COLO829 (cell line): ENCODE measurements at regions not wholly inside any gene's neighbourhood (a gene's known extent, or its start where the extent isn't known, plus 50 kb on each side); places are given as distances from the start of the nearest gene placed in this dataset.

Source experiments
- DNase-seq: peaks from one replicate; pipeline ENCODE4 v3.0.0; 2012; ENCODE audit warnings: low spot score

DNA sequence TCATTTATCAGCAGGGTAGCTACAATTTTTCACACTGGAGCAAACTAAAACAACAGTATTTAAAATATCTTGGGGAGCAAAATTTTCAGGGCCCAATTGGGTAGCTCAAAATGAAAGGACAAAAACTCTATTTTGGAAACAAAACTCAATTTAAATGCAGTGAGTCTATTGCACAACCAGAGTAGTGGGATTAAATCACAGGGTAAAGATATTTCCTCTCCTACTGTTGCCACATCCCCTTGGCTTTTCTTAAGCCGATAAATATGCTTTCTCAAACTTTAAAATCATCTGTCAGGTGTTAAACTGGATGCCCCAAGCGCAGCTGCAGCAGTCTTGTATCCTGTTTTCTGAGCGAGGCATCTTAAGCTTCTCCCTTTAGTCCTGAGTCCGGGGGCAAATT lies 1474.3 kb upstream of the CDH9 start:
- no peak for DNase-seq

DNA sequence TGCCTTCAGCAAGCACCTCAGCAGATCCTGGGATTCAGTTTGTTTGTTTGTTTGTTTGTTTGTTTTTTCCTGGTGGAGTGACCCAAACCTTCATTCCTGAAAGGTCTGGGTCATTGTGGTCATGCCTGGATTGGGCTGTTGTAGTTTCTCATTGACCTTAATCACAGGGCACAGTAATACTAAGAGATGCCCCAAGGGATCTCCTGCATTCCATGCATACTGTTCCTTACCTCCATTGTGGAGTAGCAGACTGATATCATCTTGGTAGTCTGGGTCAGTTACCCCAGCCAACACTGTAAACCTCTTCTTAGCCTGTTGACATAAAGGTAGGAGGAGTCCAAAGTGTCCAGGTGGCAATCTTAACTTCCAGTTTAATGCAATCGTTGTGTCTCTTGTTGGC lies 1466.7 kb upstream of the CDH9 start:
- DNase-seq: no peak

DNA sequence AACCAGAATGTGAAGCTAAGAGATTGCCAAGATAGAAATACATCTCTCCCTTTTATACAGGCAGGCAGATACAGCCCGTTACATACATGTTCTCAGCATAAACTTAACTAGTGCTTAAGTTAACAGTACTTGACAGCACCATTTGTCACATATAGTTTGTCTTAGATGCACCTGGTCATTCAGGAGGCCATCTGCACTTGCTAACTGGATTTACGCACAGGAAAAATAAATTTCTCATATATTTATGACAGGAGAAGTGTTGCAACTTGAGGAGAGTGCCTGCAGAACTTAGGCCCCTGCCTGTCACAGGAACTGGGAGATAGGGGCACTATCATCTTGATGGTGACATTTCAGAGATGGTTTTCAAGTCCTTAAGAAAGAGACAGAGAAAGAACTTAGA lies 1462.1 kb upstream of the CDH9 start:
- DNase-seq: no peak

DNA sequence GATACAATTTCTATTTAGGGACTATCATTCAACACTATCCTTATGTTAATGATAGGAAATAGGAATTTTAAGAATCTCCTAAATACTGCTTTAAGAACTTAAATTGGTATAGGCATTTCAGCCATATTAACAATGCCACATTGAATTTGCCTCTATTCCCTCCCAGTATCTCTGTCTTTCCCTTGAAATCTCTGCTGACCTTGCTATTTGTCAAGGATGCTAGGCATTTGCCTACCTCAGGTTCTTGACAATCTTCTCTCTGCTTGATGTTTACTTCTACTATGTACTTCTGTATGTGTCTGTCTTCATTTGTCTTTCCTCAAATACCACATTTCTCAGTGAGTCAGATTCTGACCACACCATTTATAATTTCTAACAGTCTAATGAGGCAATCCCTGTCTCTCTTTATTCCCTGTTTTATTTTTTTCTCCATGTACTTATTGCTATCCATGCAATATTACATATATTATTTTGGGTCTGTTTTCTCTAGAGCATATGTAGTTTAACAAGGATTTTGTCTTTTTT lies 1461.4 kb upstream of the CDH9 start:
- no peak for DNase-seq

DNA sequence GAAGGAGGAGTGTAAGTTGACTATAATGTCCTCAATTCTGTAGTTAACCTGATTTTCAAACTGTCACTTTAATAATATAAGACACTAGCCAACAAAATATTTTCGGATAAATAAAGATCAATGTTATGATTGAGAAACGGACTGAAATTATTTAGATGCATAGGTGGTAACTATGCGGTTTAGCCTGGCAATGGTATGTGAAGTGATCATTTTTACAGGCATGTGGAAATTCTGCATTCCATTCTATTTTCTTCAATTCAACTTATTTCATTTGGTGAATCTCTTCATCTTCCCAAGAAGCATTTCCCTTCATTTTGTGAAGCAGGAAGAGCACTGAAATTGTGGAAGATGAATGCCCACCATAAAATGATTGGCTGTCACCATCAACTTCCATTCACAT lies 1457.5 kb upstream of the CDH9 start:
- no peak for DNase-seq

DNA sequence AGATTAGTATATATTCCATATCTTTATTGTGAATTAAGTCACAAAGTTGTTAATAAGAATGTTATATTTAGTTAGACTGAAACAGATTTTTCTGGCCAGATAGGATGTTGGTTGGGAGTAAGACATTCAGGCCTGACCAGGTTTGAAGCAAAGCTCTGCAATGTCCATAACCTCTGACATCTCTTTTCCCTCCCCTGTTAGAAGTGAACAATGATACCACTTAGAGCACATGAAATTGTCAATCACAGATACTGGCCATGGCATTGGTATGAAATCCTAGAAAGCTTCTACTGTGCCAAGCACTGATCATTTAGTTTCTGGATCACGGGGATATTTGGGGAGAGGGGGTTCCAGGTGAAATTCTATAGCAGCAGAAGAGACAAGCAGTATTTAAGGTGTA lies 1455.1 kb upstream of the CDH9 start:
- no peak for DNase-seq

DNA sequence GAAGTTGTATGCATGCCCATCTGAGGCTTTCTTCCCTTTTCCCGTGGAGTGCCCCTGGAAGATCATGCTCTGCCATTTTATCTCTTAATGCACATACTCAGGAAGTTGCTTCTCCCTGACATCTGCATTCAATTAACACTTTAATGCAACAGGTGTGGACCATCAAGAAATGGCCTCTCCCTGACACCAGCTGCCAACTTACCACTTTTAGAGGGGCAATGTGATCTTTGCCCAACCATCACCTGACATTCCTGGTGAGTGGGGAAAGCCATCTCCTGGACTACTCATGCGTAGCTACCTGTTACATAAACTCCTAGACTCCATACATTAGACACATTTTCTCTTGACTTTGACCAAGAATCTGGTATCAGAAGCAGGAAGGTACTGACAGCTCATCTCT lies 1450.4 kb upstream of the CDH9 start:
- no peak for DNase-seq

DNA sequence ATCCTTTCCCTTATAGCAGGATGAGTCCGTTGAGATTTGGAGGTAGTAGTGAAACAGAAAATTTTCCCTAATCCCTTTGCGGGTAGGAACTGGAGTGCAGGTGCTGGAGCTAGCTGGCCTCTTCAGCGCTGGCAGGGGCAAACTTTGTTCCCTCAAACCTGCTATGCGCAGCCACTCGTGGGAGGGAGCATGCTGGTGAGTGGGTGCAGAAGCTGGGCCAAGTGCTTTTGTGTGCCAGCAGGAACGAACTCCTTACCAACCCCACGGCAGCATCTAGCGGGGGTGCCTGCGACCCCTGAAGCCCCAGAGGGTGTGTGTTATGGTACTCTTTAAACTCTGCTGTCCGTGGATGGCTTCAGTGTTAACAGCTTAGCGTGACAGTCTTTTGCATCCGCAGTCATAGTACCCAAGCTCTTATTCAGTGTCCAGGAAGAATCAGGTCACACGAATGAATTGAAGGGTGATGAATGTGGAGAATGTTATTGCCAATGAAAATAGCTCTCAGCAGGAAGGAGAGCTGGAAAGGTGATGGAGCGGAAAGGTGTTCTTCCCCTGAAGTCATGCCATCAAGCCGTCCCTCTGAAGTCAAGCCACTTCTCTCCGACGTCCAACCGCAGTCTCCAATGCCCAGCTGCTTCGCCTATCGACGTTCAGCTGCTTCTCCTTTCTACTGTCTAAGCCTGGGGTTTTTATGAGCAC lies 1445.1 kb upstream of the CDH9 start:
- DNase-seq: no peak

DNA sequence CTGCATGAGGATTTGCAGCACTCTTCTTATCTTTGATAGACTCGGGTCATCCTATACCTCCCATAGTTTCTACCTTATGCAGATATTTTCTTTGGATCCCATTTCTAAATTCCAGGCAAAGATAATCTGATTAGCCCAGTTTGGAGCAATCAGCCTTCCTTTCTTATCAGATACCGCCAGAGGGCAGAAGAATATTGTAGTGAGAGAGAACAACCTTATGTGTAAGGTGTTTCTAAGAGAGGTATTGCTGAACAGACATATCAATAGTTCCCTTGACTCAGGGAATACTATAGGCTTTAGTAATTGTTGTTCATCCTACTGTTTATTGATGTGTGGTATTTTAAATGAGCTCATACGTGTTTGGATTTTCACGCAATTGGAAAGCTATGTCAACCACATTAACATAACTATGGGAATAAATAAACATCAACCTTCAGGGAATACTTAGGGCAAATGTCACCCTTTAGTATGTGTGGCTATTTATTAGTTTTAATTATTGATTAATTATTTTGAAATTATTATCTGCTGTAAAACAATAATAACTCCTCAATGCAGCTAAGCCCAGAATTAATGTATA lies 1435.2 kb upstream of the CDH9 start:
- DNase-seq: no peak

DNA sequence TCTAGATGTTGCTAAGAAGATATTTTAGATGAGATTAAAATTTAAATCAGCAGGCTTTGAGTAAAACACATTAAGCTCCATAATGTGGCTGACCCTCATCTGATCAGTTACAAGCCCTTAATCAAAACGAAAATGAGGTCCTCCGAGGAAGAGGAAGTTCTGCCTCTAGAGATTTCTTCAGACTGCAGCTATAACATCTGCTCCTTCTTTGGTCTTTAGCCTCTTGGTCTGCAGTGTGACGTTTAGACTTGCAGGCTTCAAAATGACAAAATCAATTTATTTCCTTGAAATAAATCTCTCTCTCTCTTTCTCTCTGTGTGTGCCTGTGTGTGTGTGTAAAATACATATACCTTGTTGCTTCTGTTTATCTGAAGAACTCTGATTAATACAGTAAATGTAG lies 1429.8 kb upstream of the CDH9 start:
- DNase-seq: no peak

DNA sequence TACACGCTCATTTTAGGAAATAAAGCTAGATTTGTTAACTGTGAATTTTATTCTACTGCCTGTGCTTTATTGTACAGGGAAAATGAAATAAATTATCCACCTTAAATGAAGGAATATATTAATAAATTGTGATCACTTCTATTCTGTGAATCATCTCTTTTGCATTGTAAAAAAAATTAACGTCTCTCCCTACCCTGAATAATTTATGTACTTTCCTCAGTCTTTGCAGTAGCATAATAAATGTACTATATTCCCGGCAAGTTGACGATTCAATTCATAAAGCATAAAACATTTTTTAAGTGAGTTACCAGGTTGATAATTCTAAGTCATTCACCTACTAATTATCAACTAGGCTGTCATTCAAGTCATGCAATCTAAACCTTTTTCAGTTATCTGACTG lies 1425.3 kb upstream of the CDH9 start:
- no peak for DNase-seq

DNA sequence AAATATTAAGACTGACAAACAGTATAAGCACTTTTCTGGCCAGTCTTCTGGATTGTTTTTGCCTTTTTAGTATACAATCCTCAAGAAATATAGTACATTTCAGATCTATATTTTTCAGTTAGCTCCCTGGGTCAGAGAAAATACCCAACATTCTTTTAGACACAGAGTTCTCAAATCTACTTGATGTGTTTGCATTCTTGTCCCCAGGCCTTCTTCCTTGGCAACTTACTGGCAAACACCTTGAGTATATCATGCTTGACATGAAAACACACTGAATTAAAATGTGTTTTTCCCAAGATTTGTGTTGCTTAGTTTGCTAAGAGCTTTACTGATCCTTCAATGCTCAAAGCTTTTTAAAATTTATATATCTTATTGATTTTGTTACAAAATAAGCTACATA lies 1413.1 kb upstream of the CDH9 start:
- DNase-seq: no peak

DNA sequence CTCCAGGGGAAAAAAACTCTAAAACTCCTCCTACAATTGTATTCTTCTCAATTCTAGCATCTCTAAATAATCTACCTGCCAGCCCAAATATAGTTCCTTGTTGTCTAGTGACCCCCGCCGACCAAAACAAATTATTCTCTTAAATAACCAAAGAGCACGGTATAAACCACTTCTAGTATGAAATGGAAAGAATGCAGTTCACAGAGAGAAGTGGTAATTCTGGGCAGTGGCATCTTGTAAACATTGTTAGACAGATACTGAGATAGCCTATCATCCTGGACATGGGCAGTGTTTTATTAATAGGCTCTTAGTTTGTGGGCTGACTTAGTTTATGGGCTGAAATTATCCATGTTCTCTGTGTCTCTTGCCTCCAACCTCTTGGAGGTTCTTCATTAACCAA lies 1412.6 kb upstream of the CDH9 start:
- no peak for DNase-seq

DNA sequence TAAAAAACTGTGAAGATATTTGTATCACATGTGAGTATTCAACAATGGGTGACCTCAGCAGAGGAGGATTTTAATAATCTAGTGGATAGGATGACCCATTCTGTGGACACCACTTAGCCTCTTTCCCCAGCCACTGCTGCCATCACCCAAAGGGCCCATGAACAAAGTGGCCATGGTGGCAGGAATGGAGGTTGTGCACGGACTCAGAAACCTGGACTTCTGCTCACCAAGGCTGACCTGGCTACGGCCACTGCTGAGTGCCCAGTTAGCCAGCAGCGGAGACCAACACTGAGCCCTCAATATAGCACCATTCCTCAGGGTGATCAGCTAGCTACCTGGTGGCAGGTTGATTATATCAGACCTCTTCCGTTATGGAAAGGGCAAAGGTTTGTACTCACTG lies 1410.4 kb upstream of the CDH9 start:
- DNase-seq: no peak

DNA sequence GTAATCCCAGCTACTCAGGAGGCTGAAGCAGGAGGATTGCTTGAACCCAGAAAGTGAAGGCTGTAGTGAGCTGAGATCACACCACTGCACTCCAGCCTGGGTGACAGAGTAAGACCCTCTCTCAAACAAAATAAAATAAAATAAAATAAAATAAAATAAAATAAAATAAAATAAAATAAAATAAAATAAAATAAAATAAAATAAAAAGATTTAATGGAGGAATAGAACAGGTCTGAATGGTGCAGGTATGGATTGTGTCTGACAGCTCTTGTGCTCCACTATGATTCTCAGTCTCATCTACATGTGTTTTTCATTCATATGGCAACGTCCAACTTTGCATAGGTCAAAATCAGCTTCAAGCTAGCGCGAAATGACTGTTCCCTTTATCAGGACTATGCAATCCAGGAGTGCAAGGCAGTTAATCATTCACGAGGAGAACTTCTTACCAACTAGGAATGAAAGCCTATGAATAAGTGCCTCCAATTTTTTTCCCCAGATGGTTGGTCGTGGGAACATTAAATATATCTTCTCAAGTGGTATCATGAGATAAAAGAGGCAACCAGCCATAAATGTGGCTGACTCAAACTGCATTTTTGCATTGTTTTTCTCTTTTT lies 1392.3 kb upstream of the CDH9 start:
- DNase-seq: no peak

DNA sequence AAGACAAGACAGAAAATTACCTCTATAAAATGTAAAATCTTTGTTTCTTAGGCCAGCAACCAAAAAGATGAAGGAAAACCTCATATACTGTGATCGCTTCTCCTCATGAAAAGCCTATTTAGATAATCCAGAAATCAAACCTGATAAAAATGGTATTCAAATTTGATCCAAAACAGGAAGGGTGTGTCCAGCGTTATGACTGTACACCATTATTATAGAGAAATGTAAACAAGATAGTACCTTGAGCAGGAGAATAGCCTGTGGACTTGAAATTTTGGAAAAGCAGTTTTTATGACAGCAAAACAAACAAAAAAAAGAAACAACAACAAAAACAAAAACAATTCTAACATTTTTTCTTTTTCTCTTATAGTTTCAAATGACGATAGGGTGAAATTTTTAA lies 1382.8 kb upstream of the CDH9 start:
- DNase-seq: no peak

DNA sequence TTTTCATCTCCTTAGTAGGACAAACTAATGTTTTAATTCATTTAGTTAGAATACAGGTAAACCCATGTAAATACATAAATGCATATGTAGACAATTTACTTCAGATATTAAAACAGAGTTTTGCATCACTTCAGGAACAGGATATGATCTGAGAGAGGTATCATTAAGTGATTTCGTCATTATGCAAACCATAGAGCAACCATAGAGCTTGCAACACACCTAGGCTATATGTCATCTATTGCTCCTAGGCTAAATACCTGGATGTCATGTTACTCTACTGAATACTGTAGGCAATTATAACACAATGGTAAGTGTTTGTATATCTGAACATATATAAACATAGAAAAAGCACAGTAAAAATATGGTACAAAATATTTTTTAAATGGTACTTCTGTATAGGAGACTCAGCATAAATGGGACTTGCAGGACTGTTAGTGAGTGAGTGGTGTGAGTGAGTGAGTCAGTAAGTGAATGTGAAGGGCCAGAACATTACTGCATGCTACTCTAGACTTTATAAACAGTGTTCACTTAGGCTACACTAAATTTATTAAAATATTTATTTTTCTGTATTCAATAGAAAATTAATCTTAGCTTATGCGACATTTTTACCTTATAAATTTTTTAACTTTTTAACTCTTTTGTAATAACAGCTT lies 1377.5 kb upstream of the CDH9 start:
- no peak for DNase-seq

DNA sequence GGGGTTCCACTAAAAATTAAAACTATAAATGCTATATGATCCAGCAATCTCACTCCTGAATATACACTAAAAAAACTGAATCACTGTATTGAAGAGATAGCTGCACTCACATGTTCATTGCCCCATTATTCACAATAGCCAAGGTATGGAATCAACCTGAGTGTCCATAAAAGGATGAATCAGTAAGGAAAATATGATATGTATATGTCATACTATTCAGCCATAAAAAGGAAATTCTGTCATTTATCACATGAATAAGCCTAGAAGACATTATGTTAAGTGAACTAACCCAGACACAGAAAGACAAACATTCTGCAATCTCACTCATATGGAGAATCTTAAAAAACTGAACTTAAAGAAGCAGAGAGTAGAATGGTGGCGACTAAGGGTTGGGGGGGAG lies 1376.2 kb upstream of the CDH9 start:
- no peak for DNase-seq

DNA sequence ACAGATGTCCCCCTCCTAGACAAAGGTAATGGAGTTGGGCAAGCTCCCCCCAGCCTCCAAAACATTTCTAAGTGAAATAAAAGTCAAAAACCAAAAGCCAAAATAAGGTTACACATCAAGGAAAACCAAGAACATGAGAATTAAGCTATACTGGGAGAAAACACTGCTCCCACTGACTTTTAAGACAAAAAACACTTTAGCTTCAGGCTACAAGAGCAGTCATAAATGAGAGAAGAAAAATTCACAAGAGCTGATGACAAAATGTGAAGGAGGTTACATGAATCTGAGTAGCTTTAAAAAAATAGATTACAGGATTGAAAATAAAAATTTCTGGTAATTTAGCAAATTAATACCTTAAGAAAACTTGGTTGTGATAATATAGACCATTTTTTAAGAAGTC lies 1370.3 kb upstream of the CDH9 start:
- DNase-seq: no peak

DNA sequence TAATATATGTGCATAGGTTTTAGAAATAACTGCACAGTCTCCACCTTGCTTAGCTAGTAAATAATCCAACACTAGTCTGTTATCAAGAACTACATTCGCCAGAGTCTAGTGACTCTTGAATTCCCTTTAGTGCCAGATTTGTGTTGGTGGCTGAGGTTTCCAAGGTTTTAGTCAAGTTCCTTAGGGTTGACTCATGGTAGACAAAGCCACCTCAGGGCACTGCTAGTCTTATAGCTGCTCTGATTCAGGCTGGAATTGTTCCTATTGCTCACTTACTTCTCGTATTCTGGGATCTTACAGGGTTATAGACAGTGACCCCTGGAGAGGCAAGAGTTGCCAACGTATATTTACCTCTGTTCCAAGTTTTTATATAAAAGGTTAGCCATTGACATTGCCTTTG lies 1369.8 kb upstream of the CDH9 start:
- DNase-seq: peak; percentile 6

DNA sequence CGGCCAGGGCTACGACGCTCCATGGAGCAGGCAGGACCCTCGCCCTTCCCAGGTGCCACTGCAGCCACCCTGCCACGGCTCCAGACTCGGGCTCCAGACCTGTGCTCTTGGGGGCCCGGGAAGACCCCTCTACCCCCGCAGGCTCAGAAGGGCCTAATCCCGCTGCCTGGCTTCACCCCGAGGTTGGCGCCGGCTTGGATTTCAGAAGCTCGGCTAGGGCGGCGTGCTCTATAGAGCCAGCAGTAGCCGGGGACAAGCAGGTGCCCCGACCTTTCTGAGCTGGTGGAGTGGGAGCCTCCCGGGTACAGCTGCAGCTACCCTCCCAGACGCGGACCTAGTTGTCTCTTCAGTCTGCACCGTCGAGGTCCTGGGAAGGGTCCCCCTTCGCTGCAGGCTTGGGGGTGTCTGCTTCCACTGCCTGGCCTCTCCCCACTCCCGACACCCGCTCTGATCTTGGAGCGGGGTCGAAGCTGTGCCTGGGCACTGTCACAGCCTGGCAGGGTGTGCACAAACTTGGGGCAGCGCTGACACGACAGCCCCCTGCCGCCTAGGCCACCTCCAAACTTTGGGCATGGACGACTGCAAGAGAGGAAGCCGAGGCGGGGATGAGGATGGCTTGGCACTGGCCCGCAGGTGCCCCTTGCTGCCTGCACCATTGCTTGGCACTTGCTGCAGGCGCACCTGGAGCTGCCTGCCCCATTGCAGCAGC lies 1366.1 kb upstream of the CDH9 start:
- no peak for DNase-seq

DNA sequence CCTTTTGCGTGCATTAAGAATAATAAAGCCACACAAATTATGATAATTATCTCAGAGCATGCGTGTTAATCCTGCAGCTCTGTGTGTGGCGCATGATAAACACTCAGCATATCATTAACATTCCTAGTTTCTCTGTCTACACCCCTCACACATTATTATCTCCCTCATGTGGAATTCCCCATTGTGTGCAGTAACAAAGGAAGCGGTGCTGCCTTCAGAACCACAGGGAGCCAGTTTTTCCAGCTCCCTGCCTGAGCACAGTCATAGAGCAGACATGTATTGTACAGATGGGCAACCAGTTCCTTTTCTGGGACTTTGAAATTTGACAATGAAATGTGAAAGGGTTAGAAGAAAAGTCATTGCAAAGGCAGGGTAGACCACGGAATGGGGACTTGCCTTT lies 1365.5 kb upstream of the CDH9 start:
- DNase-seq: no peak
